NCI-H187 treated with DMSO at 0.1 percent for 48 hours (cell line): ENCODE measurements at regions not wholly inside any gene's neighbourhood (a gene's known extent, or its start where the extent isn't known, plus 50 kb on each side); places are given as distances from the start of the nearest gene placed in this dataset.
A peak's percentile ranks its signal among the peaks of the same experiment; 100 is the strongest.
"Not testable (repeated sequence)": the region's sequence is repeated elsewhere in the genome, so short reads cannot be mapped to it uniquely, and the experiment has no call there.

Experiments used
- DNase-seq: peaks from one replicate; lab custom pipeline; 2025; lab: John Stamatoyannopoulos, UW

GRCh38 chr7:20466543-20467021 lies 135.9 kb downstream of the ITGB8 start:
- no peak for DNase-seq

- no peak for DNase-seq
These were observed 139.4 kb downstream of the ITGB8 start for GRCh38 chr7:20470082-20470481.

- no peak for DNase-seq
These were observed 140.0 kb downstream of the ITGB8 start for GRCh38 chr7:20470726-20471125.

- DNase-seq = no peak
These were observed 141.2 kb upstream of the ABCB5 start for GRCh38 chr7:20474249-20474648.

- DNase-seq = no peak
These were observed 139.7 kb upstream of the ABCB5 start for GRCh38 chr7:20475756-20476155.

- DNase-seq = no peak
These were observed 138.4 kb upstream of the ABCB5 start for GRCh38 chr7:20477067-20477466.

GRCh38 chr7:20479706-20480105 lies 135.8 kb upstream of the ABCB5 start:
- no peak for DNase-seq

GRCh38 chr7:20482071-20482470 lies 133.4 kb upstream of the ABCB5 start:
- no peak for DNase-seq

GRCh38 chr7:20484356-20484755 lies 131.1 kb upstream of the ABCB5 start:
- no peak for DNase-seq

- no peak for DNase-seq
These were observed 126.6 kb upstream of the ABCB5 start for GRCh38 chr7:20488850-20489249.

- no peak for DNase-seq
These were observed 124.2 kb upstream of the ABCB5 start for GRCh38 chr7:20491284-20491683.

- DNase-seq = no peak
These were observed 120.9 kb upstream of the ABCB5 start for GRCh38 chr7:20494566-20494965.

- not testable (repeated sequence) for DNase-seq
These were observed 114.0 kb upstream of the ABCB5 start for GRCh38 chr7:20501473-20501872.

- no peak for DNase-seq
These were observed 112.1 kb upstream of the ABCB5 start for GRCh38 chr7:20503278-20503950.

GRCh38 chr7:20504060-20504459 lies 111.4 kb upstream of the ABCB5 start:
- no peak for DNase-seq

GRCh38 chr7:20506175-20506574 lies 109.3 kb upstream of the ABCB5 start:
- DNase-seq = no peak

GRCh38 chr7:20507157-20507556 lies 108.3 kb upstream of the ABCB5 start:
- no peak for DNase-seq

GRCh38 chr7:20508109-20508508 lies 107.4 kb upstream of the ABCB5 start:
- no peak for DNase-seq

- no peak for DNase-seq
These were observed 105.4 kb upstream of the ABCB5 start for GRCh38 chr7:20509892-20510572.

GRCh38 chr7:20510573-20510900 lies 104.9 kb upstream of the ABCB5 start:
- no peak for DNase-seq

GRCh38 chr7:20513341-20513740 lies 102.1 kb upstream of the ABCB5 start:
- DNase-seq = peak; percentile 30

- no peak for DNase-seq
These were observed 101.6 kb upstream of the ABCB5 start for GRCh38 chr7:20513897-20514296.

- DNase-seq = peak; percentile 78
These were observed 101.1 kb upstream of the ABCB5 start for GRCh38 chr7:20514364-20514763.

- no peak for DNase-seq
These were observed 95.8 kb upstream of the ABCB5 start for GRCh38 chr7:20519645-20520044.
